ENCODE measurements at regions not wholly inside any gene's neighbourhood (a gene's known extent, or its start where the extent isn't known, plus 50 kb on each side); places are given as distances from the start of the nearest gene placed in this dataset.
"Not testable (repeated sequence)": the region's sequence is repeated elsewhere in the genome, so short reads cannot be mapped to it uniquely, and the experiment has no call there.

GRCh38 chr10:106089855-106090254 lies 1074.7 kb downstream of the SORCS1 start:
- Mint-ChIP-seq H3K27me3 (no peaks in the 10 kb centered on the region), H3K4me1 (no peaks in the 10 kb centered on the region)
- no peak for DNase-seq

GRCh38 chr10:106086391-106086790 lies 1078.1 kb downstream of the SORCS1 start:
- H3K9me3 Mint-ChIP-seq = no peaks in the 10 kb centered on the region

More at GRCh38 chr10:106089855-106090254, 1074.7 kb downstream of the SORCS1 start:
- H3K4me3 Mint-ChIP-seq = no peak overlapping the region
- H3K36me3 Mint-ChIP-seq = no peaks in the 10 kb centered on the region
- H3K9me3 Mint-ChIP-seq = no peaks in the 10 kb centered on the region
- no peak overlapping the region for H3K27ac Mint-ChIP-seq

DNA sequence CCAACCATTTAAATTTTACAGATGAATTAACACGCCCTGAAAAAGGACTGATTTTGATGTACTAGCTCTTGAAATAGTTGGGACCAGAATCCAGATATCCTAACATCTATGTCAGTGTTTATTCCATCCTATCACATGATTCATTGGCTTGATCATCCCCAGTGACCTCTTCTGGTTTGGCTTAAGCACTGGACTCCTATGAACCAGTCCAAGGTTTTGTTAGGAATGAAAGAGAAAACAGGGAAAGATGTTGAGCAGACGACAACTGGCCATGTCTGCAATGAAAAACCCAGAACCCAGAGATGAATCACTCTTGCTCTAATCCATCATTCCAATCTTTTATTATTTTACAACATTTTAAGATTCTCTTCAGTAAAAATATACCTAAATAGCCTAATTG lies 1080.9 kb downstream of the SORCS1 start:
- no peak overlapping the region for H3K4me3 Mint-ChIP-seq
- no peak for DNase-seq
- H3K9me3 Mint-ChIP-seq = no peaks in the 10 kb centered on the region
- H3K36me3 Mint-ChIP-seq = no peaks in the 10 kb centered on the region
- no peaks in the 10 kb centered on the region for H3K27me3 Mint-ChIP-seq
- H3K27ac Mint-ChIP-seq = no peak overlapping the region
- H3K4me1 Mint-ChIP-seq = no peaks in the 10 kb centered on the region

More at GRCh38 chr10:106086391-106086790, 1078.1 kb downstream of the SORCS1 start:
- Mint-ChIP-seq H3K4me3 (no peak overlapping the region), H3K27me3 (no peaks in the 10 kb centered on the region), H3K36me3 (no peaks in the 10 kb centered on the region), H3K27ac (no peak overlapping the region), H3K4me1 (no peaks in the 10 kb centered on the region)
- no peak for DNase-seq

- no peaks in the 10 kb centered on the region for H3K4me1 Mint-ChIP-seq
- H3K27me3 Mint-ChIP-seq = no peaks in the 10 kb centered on the region
- H3K27ac Mint-ChIP-seq = no peak overlapping the region
- no peaks in the 10 kb centered on the region for H3K36me3 Mint-ChIP-seq
- no peaks in the 10 kb centered on the region for H3K9me3 Mint-ChIP-seq
- DNase-seq = no peak
- no peak overlapping the region for H3K4me3 Mint-ChIP-seq
Observed at GRCh38 chr10:106082865-106083264, 1081.6 kb downstream of the SORCS1 start.

GRCh38 chr10:106078895-106079576 lies 1085.5 kb downstream of the SORCS1 start:
- no peaks in the 10 kb centered on the region for H3K36me3 Mint-ChIP-seq
- DNase-seq = no peak
- no peak overlapping the region for H3K4me3 Mint-ChIP-seq
- peaks cover 1% of the 10 kb centered on the region for H3K9me3 Mint-ChIP-seq
- H3K27ac Mint-ChIP-seq = no peak overlapping the region
- H3K27me3 Mint-ChIP-seq = no peaks in the 10 kb centered on the region
- no peaks in the 10 kb centered on the region for H3K4me1 Mint-ChIP-seq

- Mint-ChIP-seq H3K36me3 (no peaks in the 10 kb centered on the region), H3K9me3 (peaks cover 1% of the 10 kb centered on the region), H3K27ac (no peak overlapping the region), H3K27me3 (no peaks in the 10 kb centered on the region), H3K4me1 (no peaks in the 10 kb centered on the region), H3K4me3 (no peak overlapping the region)
- DNase-seq = no peak
Observed at GRCh38 chr10:106076496-106076895, 1088.0 kb downstream of the SORCS1 start.

GRCh38 chr10:106053061-106053460 lies 1111.4 kb downstream of the SORCS1 start:
- no peak for DNase-seq
- Mint-ChIP-seq H3K4me1 (no peaks in the 10 kb centered on the region), H3K36me3 (no peaks in the 10 kb centered on the region), H3K27me3 (no peaks in the 10 kb centered on the region), H3K27ac (no peak overlapping the region), H3K9me3 (peaks cover 5% of the 10 kb centered on the region), H3K4me3 (no peak overlapping the region)

DNA sequence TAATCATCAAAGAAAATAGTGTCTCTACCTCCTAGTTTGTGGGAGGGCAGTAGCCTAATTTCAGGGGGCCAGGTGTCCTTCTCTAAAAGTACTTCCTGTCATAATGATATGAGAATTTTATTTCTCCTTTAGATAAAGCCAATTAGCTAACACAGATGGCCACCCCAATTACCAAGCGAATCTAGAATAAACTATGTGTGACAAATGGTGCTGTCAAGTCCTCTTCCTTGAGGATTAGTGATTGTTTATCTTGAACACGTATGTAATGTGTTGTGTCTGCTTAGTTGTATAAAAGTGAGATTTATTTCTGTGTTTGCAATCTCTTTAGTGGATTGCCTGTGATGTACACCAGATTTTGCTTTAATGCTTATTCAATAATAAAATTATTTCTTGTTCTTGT lies 1120.0 kb downstream of the SORCS1 start:
- Mint-ChIP-seq H3K4me1 (no peaks in the 10 kb centered on the region), H3K27ac (no peak overlapping the region), H3K9me3 (peaks cover 3% of the 10 kb centered on the region), H3K36me3 (no peaks in the 10 kb centered on the region), H3K4me3 (no peak overlapping the region), H3K27me3 (no peaks in the 10 kb centered on the region)
- no peak for DNase-seq

GRCh38 chr10:106043863-106044262 lies 1120.6 kb downstream of the SORCS1 start:
- Mint-ChIP-seq H3K9me3 (peaks cover 3% of the 10 kb centered on the region), H3K4me1 (no peaks in the 10 kb centered on the region), H3K27me3 (no peaks in the 10 kb centered on the region), H3K27ac (no peak overlapping the region), H3K36me3 (no peaks in the 10 kb centered on the region), H3K4me3 (no peak overlapping the region)
- no peak for DNase-seq

- H3K4me3 Mint-ChIP-seq = no peak overlapping the region
- H3K9me3 Mint-ChIP-seq = peaks cover 6% of the 10 kb centered on the region
- DNase-seq = no peak
- H3K27me3 Mint-ChIP-seq = no peaks in the 10 kb centered on the region
- no peak overlapping the region for H3K27ac Mint-ChIP-seq
- no peaks in the 10 kb centered on the region for H3K36me3 Mint-ChIP-seq
- H3K4me1 Mint-ChIP-seq = no peaks in the 10 kb centered on the region
Observed at GRCh38 chr10:106038246-106038645, 1126.3 kb downstream of the SORCS1 start.

GRCh38 chr10:106033065-106033464 lies 1131.4 kb downstream of the SORCS1 start:
- Mint-ChIP-seq H3K4me3 (no peak overlapping the region), H3K27me3 (no peaks in the 10 kb centered on the region), H3K27ac (no peak overlapping the region), H3K9me3 (peaks cover 4% of the 10 kb centered on the region), H3K36me3 (no peaks in the 10 kb centered on the region), H3K4me1 (no peaks in the 10 kb centered on the region)
- DNase-seq = no peak

GRCh38 chr10:106032450-106033002 lies 1132.0 kb downstream of the SORCS1 start:
- no peaks in the 10 kb centered on the region for H3K4me1 Mint-ChIP-seq
- no peaks in the 10 kb centered on the region for H3K36me3 Mint-ChIP-seq
- peaks cover 2% of the 10 kb centered on the region for H3K9me3 Mint-ChIP-seq
- DNase-seq = no peak
- no peaks in the 10 kb centered on the region for H3K27me3 Mint-ChIP-seq
- H3K27ac Mint-ChIP-seq = no peak overlapping the region
- H3K4me3 Mint-ChIP-seq = no peak overlapping the region

DNA sequence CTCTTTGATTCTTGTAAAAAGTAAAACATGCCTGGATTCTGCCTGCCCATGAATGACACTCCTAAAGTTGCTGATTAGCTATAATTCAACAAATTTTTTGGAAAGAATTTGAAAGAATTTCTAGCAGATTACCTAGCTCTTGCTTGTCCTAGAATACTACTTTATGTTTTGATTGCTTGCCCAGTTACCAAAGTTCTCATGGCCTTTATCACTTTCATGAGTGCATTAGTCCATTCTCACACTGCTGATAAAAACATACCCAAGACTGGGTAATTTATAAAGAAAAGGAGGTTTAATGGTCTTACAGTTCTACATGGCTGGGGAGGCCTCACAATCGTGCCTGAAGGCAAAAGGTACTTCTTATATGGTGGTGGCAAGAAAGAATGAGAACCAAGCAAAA lies 1137.3 kb downstream of the SORCS1 start:
- DNase-seq = no peak
- Mint-ChIP-seq H3K9me3 (peaks cover 2% of the 10 kb centered on the region), H3K27me3 (no peaks in the 10 kb centered on the region), H3K4me1 (no peaks in the 10 kb centered on the region), H3K36me3 (no peaks in the 10 kb centered on the region), H3K4me3 (no peak overlapping the region), H3K27ac (no peak overlapping the region)

DNA sequence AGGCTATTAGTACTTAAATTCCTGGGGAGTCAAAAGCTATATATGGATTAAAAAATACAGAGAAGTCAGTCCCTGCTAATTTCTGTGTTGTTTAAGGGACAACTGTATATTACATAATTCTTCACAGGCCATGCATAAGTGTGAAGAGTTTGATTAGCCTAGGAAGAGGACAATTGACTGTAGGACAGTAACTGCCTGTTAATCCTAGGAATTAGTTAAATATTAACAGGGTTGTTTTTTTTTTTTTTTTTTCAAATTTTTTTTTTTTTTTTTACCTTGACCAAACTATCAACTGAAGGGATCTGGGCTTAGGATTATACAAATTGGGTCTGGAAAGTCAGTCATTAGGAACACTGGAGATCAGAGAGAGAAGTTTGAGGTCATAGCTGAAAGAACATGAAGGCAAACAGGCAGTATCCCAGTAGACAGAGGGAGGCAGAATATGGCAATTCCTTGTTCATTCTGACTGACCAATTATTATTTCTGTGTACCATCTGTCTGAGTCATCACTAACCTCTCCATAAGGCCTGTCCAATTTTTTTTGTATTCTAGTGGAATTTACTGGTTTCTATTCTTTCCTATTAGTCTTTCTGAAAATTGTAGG lies 1139.2 kb downstream of the SORCS1 start:
- no peak for DNase-seq
- Mint-ChIP-seq H3K4me3 (no peak overlapping the region), H3K9me3 (peaks cover 2% of the 10 kb centered on the region), H3K36me3 (no peaks in the 10 kb centered on the region), H3K27ac (no peak overlapping the region), H3K4me1 (no peaks in the 10 kb centered on the region), H3K27me3 (no peaks in the 10 kb centered on the region)

GRCh38 chr10:106023329-106023728 lies 1141.2 kb downstream of the SORCS1 start:
- no peak overlapping the region for H3K27ac Mint-ChIP-seq
- peaks cover 2% of the 10 kb centered on the region for H3K9me3 Mint-ChIP-seq
- no peak for DNase-seq
- H3K4me1 Mint-ChIP-seq = no peaks in the 10 kb centered on the region
- H3K36me3 Mint-ChIP-seq = no peaks in the 10 kb centered on the region
- no peak overlapping the region for H3K4me3 Mint-ChIP-seq
- no peaks in the 10 kb centered on the region for H3K27me3 Mint-ChIP-seq

GRCh38 chr10:106019559-106019958 lies 1144.9 kb downstream of the SORCS1 start:
- H3K36me3 Mint-ChIP-seq, H3K27me3 Mint-ChIP-seq, H3K4me1 Mint-ChIP-seq, DNase-seq, H3K4me3 Mint-ChIP-seq, H3K27ac Mint-ChIP-seq, H3K9me3 Mint-ChIP-seq: not testable (repeated sequence)
